A673 (cell line): ENCODE measurements at regions not wholly inside any gene's neighbourhood (a gene's known extent, or its start where the extent isn't known, plus 50 kb on each side); places are given as distances from the start of the nearest gene placed in this dataset.

Source experiments
- BruUV-seq: library from RNA; stranded (reverse); fragments of 400-500 nt; replicated peaks from 2 replicates; lab custom pipeline; 2021; lab: Mats Ljungman, UMichigan
- CTCF ChIA-PET: fragments of 300-600 bp; sonication (Branson Sonifier 250); formaldehyde crosslinking; loops from one replicate; lab custom pipeline; 2022; ENCODE audit warnings: antibody characterized with exemption; lab: Charles Lee
- POLR2A ChIA-PET: fragments of 300-600 bp; sonication (Branson Sonifier 250); formaldehyde crosslinking; loops from one replicate; lab custom pipeline; 2022; ENCODE audit warnings: antibody characterized with exemption; ENCODE audit not compliant: low non-redundant PET; lab: Charles Lee
- DNase-seq: peaks from one replicate; pipeline ENCODE4 v3.0.0-alpha.2; 2015; ENCODE audit warnings: low spot score
- H3K27ac ChIP-seq: fragments of 200-600 bp; sonication (generic); 2 replicates; pipeline ENCODE4 v1.5.1; 2016; ENCODE audit warnings: mixed run types, low read depth, mild to moderate bottlenecking, mixed read lengths, antibody characterized with exemption, low read length; ENCODE audit not compliant: poor library complexity, severe bottlenecking
- H3K27me3 ChIP-seq: fragments of 200-600 bp; sonication (generic); replicated peaks from 2 replicates; pipeline ENCODE4 v1.6.1; 2017; ENCODE audit warnings: mixed run types, low read depth, mild to moderate bottlenecking, mixed read lengths, antibody characterized with exemption, low read length; ENCODE audit not compliant: insufficient read depth, poor library complexity
- H3K36me3 ChIP-seq: fragments of 200-600 bp; sonication (generic); 2 replicates; pipeline ENCODE4 v1.6.1; 2016; ENCODE audit warnings: mixed run types, mild to moderate bottlenecking, mixed read lengths, antibody characterized with exemption, low read length; ENCODE audit not compliant: insufficient read depth, poor library complexity, severe bottlenecking
- H3K4me1 ChIP-seq: fragments of 200-600 bp; sonication (generic); 2 replicates; pipeline ENCODE4 v1.6.1; 2017; ENCODE audit warnings: mixed run types, mild to moderate bottlenecking, mixed read lengths, antibody characterized with exemption, low read length; ENCODE audit not compliant: insufficient read depth, poor library complexity, severe bottlenecking
- H3K4me3 ChIP-seq: fragments of 200-600 bp; sonication (generic); 2 replicates; pipeline ENCODE4 v1.5.1; 2016; ENCODE audit warnings: low read depth, mixed run types, mild to moderate bottlenecking, mixed read lengths, low read length; ENCODE audit not compliant: poor library complexity, severe bottlenecking
- H3K9me3 ChIP-seq: fragments of 200-600 bp; sonication (generic); 2 replicates; pipeline ENCODE4 v1.6.1; 2016; ENCODE audit warnings: mixed run types, low read depth, mild to moderate bottlenecking, mixed read lengths, antibody characterized with exemption, low read length; ENCODE audit not compliant: poor library complexity, severe bottlenecking
- EZH2 ChIP-seq: fragments of 200-600 bp; sonication (generic); IDR thresholded peaks from 2 replicates; pipeline ENCODE4 v1.6.1; 2017; ENCODE audit warnings: borderline replicate concordance, low read depth, mild to moderate bottlenecking, mixed read lengths, antibody characterized with exemption, low read length; ENCODE audit not compliant: poor library complexity, severe bottlenecking
- intact Hi-C: fragments of 100-400 bp; cut with micrococcal nuclease; formaldehyde crosslinking; loops from one replicate; pipeline ENCODE4 v1.10.0; 2022; ENCODE audit not compliant: unreplicated experiment
- TF ChIP-seq, protein P1 (sequence below): fragments of 300-800, 200-600 bp; sonication (generic); conservative IDR thresholded peaks from 2 replicates; pipeline ENCODE4 v1.5.1; 2017; ENCODE audit warnings: low read depth, mild to moderate bottlenecking, antibody characterized with exemption, low read length, moderate library complexity, mixed read lengths

- intact Hi-C loops: no loop called here
- H3K36me3 ChIP-seq: no peaks in the 10 kb centered on the region
- H3K27ac ChIP-seq: no peak overlapping the region
- no peaks in the 10 kb centered on the region for H3K4me1 ChIP-seq
- POLR2A ChIA-PET: no interaction called here
- CTCF ChIA-PET: no interaction called here
- BruUV-seq: no TSS peak
- no peaks in the 10 kb centered on the region for H3K9me3 ChIP-seq
- no peak overlapping the region for H3K4me3 ChIP-seq
- no peak for DNase-seq
- H3K27me3 ChIP-seq: peaks cover 3% of the 10 kb centered on the region
- no peak for TF ChIP-seq EZH2
- TF ChIP-seq, protein P1, sequence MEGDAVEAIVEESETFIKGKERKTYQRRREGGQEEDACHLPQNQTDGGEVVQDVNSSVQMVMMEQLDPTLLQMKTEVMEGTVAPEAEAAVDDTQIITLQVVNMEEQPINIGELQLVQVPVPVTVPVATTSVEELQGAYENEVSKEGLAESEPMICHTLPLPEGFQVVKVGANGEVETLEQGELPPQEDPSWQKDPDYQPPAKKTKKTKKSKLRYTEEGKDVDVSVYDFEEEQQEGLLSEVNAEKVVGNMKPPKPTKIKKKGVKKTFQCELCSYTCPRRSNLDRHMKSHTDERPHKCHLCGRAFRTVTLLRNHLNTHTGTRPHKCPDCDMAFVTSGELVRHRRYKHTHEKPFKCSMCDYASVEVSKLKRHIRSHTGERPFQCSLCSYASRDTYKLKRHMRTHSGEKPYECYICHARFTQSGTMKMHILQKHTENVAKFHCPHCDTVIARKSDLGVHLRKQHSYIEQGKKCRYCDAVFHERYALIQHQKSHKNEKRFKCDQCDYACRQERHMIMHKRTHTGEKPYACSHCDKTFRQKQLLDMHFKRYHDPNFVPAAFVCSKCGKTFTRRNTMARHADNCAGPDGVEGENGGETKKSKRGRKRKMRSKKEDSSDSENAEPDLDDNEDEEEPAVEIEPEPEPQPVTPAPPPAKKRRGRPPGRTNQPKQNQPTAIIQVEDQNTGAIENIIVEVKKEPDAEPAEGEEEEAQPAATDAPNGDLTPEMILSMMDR: no peak
Observed at GRCh38 chr17:73878923-73879322, 234.7 kb upstream of the SDK2 start.

GRCh38 chr17:73879987-73880386 is 235.7 kb upstream of the SDK2 start:
- Histone ChIP-seq H3K27me3 (peaks cover 3% of the 10 kb centered on the region), H3K9me3 (no peaks in the 10 kb centered on the region), H3K27ac (no peak overlapping the region), H3K4me3 (no peak overlapping the region), H3K36me3 (no peaks in the 10 kb centered on the region), H3K4me1 (no peaks in the 10 kb centered on the region)
- CTCF ChIA-PET: no interaction called here
- no peak for DNase-seq
- TF ChIP-seq, protein P1: no peak
- no peak for TF ChIP-seq EZH2
- POLR2A ChIA-PET: no interaction called here
- intact Hi-C loops: no loop called here
- BruUV-seq: no TSS peak

DNA sequence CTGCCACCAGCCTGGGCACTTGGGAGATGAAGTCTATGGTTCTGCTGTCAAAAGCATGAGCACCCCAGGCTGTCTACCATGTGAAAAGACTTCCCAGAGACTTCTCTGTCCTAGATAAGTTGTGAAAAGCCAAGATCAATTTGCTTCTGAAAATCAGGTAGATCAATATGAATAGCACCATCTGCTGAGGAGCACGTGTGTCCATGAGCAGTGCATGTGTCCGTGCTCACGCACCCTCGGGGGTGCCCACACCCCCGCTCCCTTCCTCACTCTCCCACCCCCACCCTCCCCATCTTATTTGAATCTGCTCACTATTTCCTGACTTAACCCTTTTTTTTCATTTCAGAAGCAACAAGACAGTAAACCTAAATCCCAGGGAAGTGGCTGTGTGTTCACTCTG is 238.3 kb upstream of the SDK2 start:
- BruUV-seq: no TSS peak
- CTCF ChIA-PET: no interaction called here
- POLR2A ChIA-PET: no interaction called here

More for the DNA sequence above, 238.3 kb upstream of the SDK2 start:
- peaks cover 3% of the 10 kb centered on the region for H3K27me3 ChIP-seq
- H3K9me3 ChIP-seq: no peaks in the 10 kb centered on the region
- TF ChIP-seq EZH2: no peak
- TF ChIP-seq, protein P1: no peak
- H3K27ac ChIP-seq: no peak overlapping the region
- H3K4me3 ChIP-seq: no peak overlapping the region
- intact Hi-C loops: no loop called here
- no peaks in the 10 kb centered on the region for H3K36me3 ChIP-seq
- H3K4me1 ChIP-seq: no peaks in the 10 kb centered on the region
- DNase-seq: no peak
